Breast epithelium (tissue), 4 donors: ENCODE measurements at regions not wholly inside any gene's neighbourhood (a gene's known extent, or its start where the extent isn't known, plus 50 kb on each side); places are given as distances from the start of the nearest gene placed in this dataset.

ENCODE experiments used
- DNase-seq, 2 donors: peaks; one replicate each; pipeline ENCODE4 v3.0.0-alpha.2; 2019; ENCODE audit warnings: low spot score in 2 of 2
- H3K27ac ChIP-seq, 2 donors: fragments of 200-600 bp; sonication (generic) in 1 of 2; one replicate each; pipeline ENCODE4 v1.5.1; 2016 to 2019; ENCODE audit warnings: mild to moderate bottlenecking in 1 of 2
- H3K27me3 ChIP-seq, 2 donors: fragments of 200-600 bp; sonication (generic) in 1 of 2; one replicate each; pipeline versions ENCODE4 v1.5.1 to v1.6.0; 2017 to 2019; ENCODE audit warnings: control low read depth in 1 of 2, mild to moderate bottlenecking in 1 of 2
- H3K36me3 ChIP-seq: fragments of 200-600 bp; one replicate; pipeline ENCODE4 v1.5.1; 2019
- H3K4me1 ChIP-seq, 2 donors: fragments of 200-600 bp; sonication (generic); one replicate each; pipeline ENCODE4 v1.5.1; 2016 to 2019; ENCODE audit warnings: control low read depth in 1 of 2
- H3K4me3 ChIP-seq, 3 donors: fragments of 200-600 bp; sonication (generic); 1 replicate in 2 of 3; 2 replicates in 1 of 3; pipeline ENCODE4 v1.5.1; 2016 to 2019; ENCODE audit warnings: mild to moderate bottlenecking in 3 of 3, moderate library complexity in 2 of 3
- H3K9me3 ChIP-seq, 2 donors: fragments of 200-600 bp; sonication (generic) in 1 of 2; one replicate each; pipeline ENCODE4 v1.5.1; 2016 to 2019; ENCODE audit warnings: control low read depth in 1 of 2
- CTCF ChIP-seq, 3 donors: fragments of 450-650 bp; IDR thresholded peaks; one replicate each; pipeline ENCODE4 v1.5.1; 2016 to 2017; ENCODE audit warnings: antibody characterized with exemption in 3 of 3, mild to moderate bottlenecking in 3 of 3, moderate library complexity in 3 of 3
- POLR2A ChIP-seq: fragments of 450-650 bp; IDR thresholded peaks from one replicate; pipeline ENCODE4 v1.6.1; 2016; ENCODE audit warnings: antibody characterized with exemption, mild to moderate bottlenecking, moderate library complexity
- POLR2AphosphoS5 ChIP-seq, 3 donors: sonication (generic); formaldehyde crosslinking; IDR thresholded peaks; one replicate each; pipeline ENCODE4 v1.6.1; 2017; ENCODE audit warnings: antibody characterized with exemption in 3 of 3
- intact Hi-C: fragments of 100-400 bp; cut with DNase I; formaldehyde crosslinking; loops from one replicate; pipeline ENCODE4 v1.15.1; 2023; ENCODE audit warnings: low total_unique reads

- intact Hi-C loops, result no loop called here
- no peaks in the 10 kb centered on the region for H3K36me3 ChIP-seq
- no peak overlapping the region for H3K4me3 ChIP-seq
- peaks cover 0 to 6% of the 10 kb centered on the region in 2 donors for H3K27me3 ChIP-seq
- TF ChIP-seq POLR2A, result no peak
- TF ChIP-seq CTCF (IDR thresholded peaks at IDR 0.05), result no peak
- H3K27ac ChIP-seq, result no peak overlapping the region
- DNase-seq, result no peak
- no peaks in the 10 kb centered on the region for H3K4me1 ChIP-seq
- H3K9me3 ChIP-seq, result peaks cover 5 to 11% of the 10 kb centered on the region in 2 donors
Measured at GRCh38 chr11:69359735-69360480, 66.0 kb downstream of the MYEOV start.

- Histone ChIP-seq H3K4me3 (no peak overlapping the region), H3K27me3 (peaks cover 0 to 2% of the 10 kb centered on the region in 2 donors), H3K27ac (no peak overlapping the region), H3K36me3 (no peaks in the 10 kb centered on the region), H3K9me3 (peaks cover 5 to 11% of the 10 kb centered on the region in 2 donors), H3K4me1 (no peaks in the 10 kb centered on the region)
- intact Hi-C loops, result no loop called here
- TF ChIP-seq POLR2A, result no peak
- no peak for TF ChIP-seq CTCF (IDR thresholded peaks at IDR 0.05)
- TF ChIP-seq POLR2AphosphoS5 (IDR thresholded peaks at IDR 0.05), result no peak
- peak in 1 of 2 donors; percentile 6 for DNase-seq
Measured at GRCh38 chr11:69360606-69361005, 66.7 kb downstream of the MYEOV start.

- no peak for TF ChIP-seq POLR2A
- TF ChIP-seq POLR2AphosphoS5 (IDR thresholded peaks at IDR 0.05), result no peak
- no peak for TF ChIP-seq CTCF (IDR thresholded peaks at IDR 0.05)
- Histone ChIP-seq H3K27ac (no peak overlapping the region), H3K36me3 (no peaks in the 10 kb centered on the region), H3K4me3 (no peak overlapping the region), H3K27me3 (no peaks in the 10 kb centered on the region), H3K4me1 (no peaks in the 10 kb centered on the region), H3K9me3 (peaks cover 5 to 11% of the 10 kb centered on the region in 2 donors)
- intact Hi-C loops, result no loop called here
- DNase-seq, result peak in 1 of 2 donors; percentile 28
Measured at GRCh38 chr11:69361048-69361447, 67.1 kb downstream of the MYEOV start.

GRCh38 chr11:69361466-69361865 lies 67.5 kb downstream of the MYEOV start:
- Histone ChIP-seq H3K9me3 (peaks cover 5 to 11% of the 10 kb centered on the region in 2 donors), H3K36me3 (no peaks in the 10 kb centered on the region), H3K4me1 (no peaks in the 10 kb centered on the region), H3K27ac (no peak overlapping the region), H3K27me3 (no peaks in the 10 kb centered on the region), H3K4me3 (no peak overlapping the region)
- intact Hi-C loops, result no loop called here
- DNase-seq, result peak in 1 of 2 donors; percentile 12
- TF ChIP-seq CTCF (IDR thresholded peaks at IDR 0.05), result no peak
- no peak for TF ChIP-seq POLR2AphosphoS5 (IDR thresholded peaks at IDR 0.05)
- no peak for TF ChIP-seq POLR2A

- TF ChIP-seq CTCF (IDR thresholded peaks at IDR 0.05) (no peak), POLR2AphosphoS5 (IDR thresholded peaks at IDR 0.05) (no peak), POLR2A (no peak)
- Histone ChIP-seq H3K4me3 (no peak overlapping the region), H3K27me3 (no peaks in the 10 kb centered on the region), H3K9me3 (peaks cover 5 to 11% of the 10 kb centered on the region in 2 donors), H3K4me1 (no peaks in the 10 kb centered on the region), H3K36me3 (no peaks in the 10 kb centered on the region), H3K27ac (no peak overlapping the region)
- intact Hi-C loops, result no loop called here
- DNase-seq, result peak in 1 of 2 donors; percentile 9
Measured at GRCh38 chr11:69362315-69362714, 68.4 kb downstream of the MYEOV start.
